ENCODE measurements at regions not wholly inside any gene's neighbourhood (a gene's known extent, or its start where the extent isn't known, plus 50 kb on each side); places are given as distances from the start of the nearest gene placed in this dataset.
"Not testable (repeated sequence)": the region's sequence is repeated elsewhere in the genome, so short reads cannot be mapped to it uniquely, and the experiment has no call there.

GRCh38 chr6:126673749-126674148, 333.8 kb downstream of the CENPW start:
- DNase-seq: not testable (repeated sequence)

GRCh38 chr6:126682440-126682839, 342.5 kb downstream of the CENPW start:
- no peak for DNase-seq

GRCh38 chr6:126685182-126685581, 345.3 kb downstream of the CENPW start:
- no peak for DNase-seq

- DNase-seq: no peak
Observed at GRCh38 chr6:126696921-126697693, 357.2 kb downstream of the CENPW start.

GRCh38 chr6:126698732-126699240, 358.9 kb downstream of the CENPW start:
- no peak for DNase-seq

- DNase-seq: peak; percentile 39 to 47
Observed at GRCh38 chr6:126701676-126702560, 362.0 kb downstream of the CENPW start.

- DNase-seq: no peak
Observed at GRCh38 chr6:126716032-126716431, 376.1 kb downstream of the CENPW start.

- no peak for DNase-seq
Observed at GRCh38 chr6:126716826-126717509, 377.1 kb downstream of the CENPW start.

- DNase-seq: no peak
Observed at GRCh38 chr6:126718600-126719327, 378.8 kb downstream of the CENPW start.

GRCh38 chr6:126720304-126720703, 380.4 kb downstream of the CENPW start:
- no peak for DNase-seq

GRCh38 chr6:126721581-126722160, 381.8 kb downstream of the CENPW start:
- DNase-seq: no peak

GRCh38 chr6:126722411-126722810, 382.5 kb downstream of the CENPW start:
- DNase-seq: no peak

GRCh38 chr6:126723541-126724170, 383.7 kb downstream of the CENPW start:
- no peak for DNase-seq

- no peak for DNase-seq
Observed at GRCh38 chr6:126724821-126725220, 384.9 kb downstream of the CENPW start.

- DNase-seq: not testable (repeated sequence)
Observed at GRCh38 chr6:126726454-126726853, 386.5 kb downstream of the CENPW start.

- no peak for DNase-seq
Observed at GRCh38 chr6:126738146-126738545, 380.3 kb upstream of the RSPO3 start.

- no peak for DNase-seq
Observed at GRCh38 chr6:126738641-126739040, 379.8 kb upstream of the RSPO3 start.

GRCh38 chr6:126743076-126743475, 375.4 kb upstream of the RSPO3 start:
- no peak for DNase-seq

- no peak for DNase-seq
Observed at GRCh38 chr6:126747728-126748540, 370.5 kb upstream of the RSPO3 start.

GRCh38 chr6:126753606-126754005, 364.9 kb upstream of the RSPO3 start:
- DNase-seq: no peak

GRCh38 chr6:126761854-126762253, 356.6 kb upstream of the RSPO3 start:
- no peak for DNase-seq
